ENCODE measurements at regions not wholly inside any gene's neighbourhood (a gene's known extent, or its start where the extent isn't known, plus 50 kb on each side); places are given as distances from the start of the nearest gene placed in this dataset.

DNA sequence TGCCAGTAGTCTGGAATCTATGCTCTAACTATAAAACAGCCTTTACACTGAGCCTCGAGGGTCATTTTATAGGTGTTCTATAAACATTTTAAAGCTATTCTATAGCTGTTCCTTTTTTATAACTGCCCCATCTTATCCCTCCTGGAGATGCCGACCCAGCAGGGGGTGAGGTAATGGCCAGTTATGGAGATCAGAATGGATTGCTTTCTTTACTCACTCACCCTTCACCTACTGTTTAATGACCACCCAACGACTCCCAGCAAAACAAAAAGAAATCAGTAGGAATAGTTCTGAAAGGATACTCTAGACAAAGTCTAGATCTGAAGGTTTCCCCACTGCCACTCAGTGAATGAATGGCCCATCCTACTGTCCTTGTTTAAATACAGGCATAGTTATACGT is 1113.1 kb downstream of the FAT4 start:
- TF ChIP-seq, protein P1, sequence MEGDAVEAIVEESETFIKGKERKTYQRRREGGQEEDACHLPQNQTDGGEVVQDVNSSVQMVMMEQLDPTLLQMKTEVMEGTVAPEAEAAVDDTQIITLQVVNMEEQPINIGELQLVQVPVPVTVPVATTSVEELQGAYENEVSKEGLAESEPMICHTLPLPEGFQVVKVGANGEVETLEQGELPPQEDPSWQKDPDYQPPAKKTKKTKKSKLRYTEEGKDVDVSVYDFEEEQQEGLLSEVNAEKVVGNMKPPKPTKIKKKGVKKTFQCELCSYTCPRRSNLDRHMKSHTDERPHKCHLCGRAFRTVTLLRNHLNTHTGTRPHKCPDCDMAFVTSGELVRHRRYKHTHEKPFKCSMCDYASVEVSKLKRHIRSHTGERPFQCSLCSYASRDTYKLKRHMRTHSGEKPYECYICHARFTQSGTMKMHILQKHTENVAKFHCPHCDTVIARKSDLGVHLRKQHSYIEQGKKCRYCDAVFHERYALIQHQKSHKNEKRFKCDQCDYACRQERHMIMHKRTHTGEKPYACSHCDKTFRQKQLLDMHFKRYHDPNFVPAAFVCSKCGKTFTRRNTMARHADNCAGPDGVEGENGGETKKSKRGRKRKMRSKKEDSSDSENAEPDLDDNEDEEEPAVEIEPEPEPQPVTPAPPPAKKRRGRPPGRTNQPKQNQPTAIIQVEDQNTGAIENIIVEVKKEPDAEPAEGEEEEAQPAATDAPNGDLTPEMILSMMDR (IDR thresholded peaks at IDR 0.05; ENCODE audit: low read depth, low read length, poor library complexity, severe bottlenecking): no peak
- no peak for TF ChIP-seq EZH2phosphoT487 (IDR thresholded peaks at IDR 0.05; ENCODE audit: borderline replicate concordance, low read length)
